CD4-positive, alpha-beta T cell treated with Interferon gamma for 1 hour (primary cell): ENCODE measurements at regions not wholly inside any gene's neighbourhood (a gene's known extent, or its start where the extent isn't known, plus 50 kb on each side); places are given as distances from the start of the nearest gene placed in this dataset.

Source experiments
- DNase-seq: peaks from one replicate; pipeline ENCODE4 v3.0.0-alpha.2; 2020

- no peak for DNase-seq
These were observed 71.6 kb upstream of the CTBP2 start for GRCh38 chr10:125231813-125232475.

- no peak for DNase-seq
These were observed 70.9 kb upstream of the CTBP2 start for GRCh38 chr10:125231116-125231812.

- DNase-seq = no peak
These were observed 69.9 kb upstream of the CTBP2 start for GRCh38 chr10:125230251-125230650.

- peak; percentile 31 for DNase-seq
These were observed 68.0 kb upstream of the CTBP2 start for GRCh38 chr10:125228245-125228940.

- DNase-seq = no peak
These were observed 67.2 kb upstream of the CTBP2 start for GRCh38 chr10:125227546-125227945.

GRCh38 chr10:125226823-125227222 lies 66.5 kb upstream of the CTBP2 start:
- DNase-seq = no peak

GRCh38 chr10:125226005-125226404 lies 65.6 kb upstream of the CTBP2 start:
- DNase-seq = no peak

GRCh38 chr10:125225051-125225450 lies 64.7 kb upstream of the CTBP2 start:
- no peak for DNase-seq

- DNase-seq = no peak
These were observed 62.3 kb upstream of the CTBP2 start for GRCh38 chr10:125222515-125223308.

GRCh38 chr10:125221716-125222115 lies 61.4 kb upstream of the CTBP2 start:
- DNase-seq = no peak

- DNase-seq = no peak
These were observed 59.4 kb upstream of the CTBP2 start for GRCh38 chr10:125219776-125220175.

- no peak for DNase-seq
These were observed 58.6 kb upstream of the CTBP2 start for GRCh38 chr10:125218967-125219366.

GRCh38 chr10:125217990-125218675 lies 57.8 kb upstream of the CTBP2 start:
- DNase-seq = no peak

GRCh38 chr10:125216861-125217260 lies 56.5 kb upstream of the CTBP2 start:
- no peak for DNase-seq

GRCh38 chr10:125216309-125216708 lies 55.9 kb upstream of the CTBP2 start:
- no peak for DNase-seq

- DNase-seq = no peak
These were observed 53.9 kb upstream of the CTBP2 start for GRCh38 chr10:125214283-125214570.

GRCh38 chr10:125213541-125214282 lies 53.3 kb upstream of the CTBP2 start:
- no peak for DNase-seq

GRCh38 chr10:125212150-125212809 lies 51.9 kb upstream of the CTBP2 start:
- DNase-seq = no peak
